AG04450 (cell line): ENCODE measurements at regions not wholly inside any gene's neighbourhood (a gene's known extent, or its start where the extent isn't known, plus 50 kb on each side); places are given as distances from the start of the nearest gene placed in this dataset.

Experiments
- CTCF ChIA-PET: fragments of 300-600, 350-600 bp; formaldehyde crosslinking; extraction: SDS; loops from one replicate; lab custom pipeline; 2022; ENCODE audit warnings: antibody characterized with exemption, inconsistent platforms; lab: Charles Lee
- POLR2A ChIA-PET: fragments of 350-600 bp; formaldehyde crosslinking; extraction: SDS; loops from one replicate; lab custom pipeline; 2021; ENCODE audit warnings: antibody characterized with exemption, inconsistent platforms; lab: Yijun Ruan, JAX
- DNase-seq: peaks from one replicate; pipeline ENCODE4 v3.0.0-alpha.2; 2011; ENCODE audit warnings: low read depth, low spot score
- H3K27ac ChIP-seq: one replicate; pipeline ENCODE4 v1.5.1; 2012; ENCODE audit warnings: low read depth, low read length, control low read depth
- H3K27me3 ChIP-seq: one replicate; pipeline ENCODE4 v1.6.0; 2012; ENCODE audit warnings: low read length; ENCODE audit not compliant: control insufficient read depth, insufficient read depth
- H3K4me3 ChIP-seq: 2 replicates; pipeline ENCODE4 v1.5.1; 2011; ENCODE audit warnings: mild to moderate bottlenecking, low read depth, low read length, control low read depth
- H3K9me3 ChIP-seq: 2 replicates; pipeline ENCODE4 v1.5.1; 2012; ENCODE audit warnings: low read length; ENCODE audit not compliant: control insufficient read depth, insufficient read depth
- CTCF ChIP-seq: IDR thresholded peaks from 2 replicates; pipeline ENCODE4 v1.5.1; 2011; ENCODE audit warnings: low read depth, low read length, control low read depth, inconsistent platforms

GRCh38 chr2:18317017-18317416 is 243.4 kb downstream of the RDH14 start:
- Histone ChIP-seq H3K27ac (no peak overlapping the region), H3K4me3 (no peak overlapping the region), H3K27me3 (no peaks in the 10 kb centered on the region), H3K9me3 (no peaks in the 10 kb centered on the region)
- ChIA-PET POLR2A (no interaction called here), CTCF (no interaction called here)
- no peak for DNase-seq
- no peak for TF ChIP-seq CTCF

GRCh38 chr2:18312818-18313217 is 247.6 kb downstream of the RDH14 start:
- TF ChIP-seq CTCF: no peak
- Histone ChIP-seq H3K27me3 (no peaks in the 10 kb centered on the region), H3K27ac (no peak overlapping the region), H3K4me3 (no peak overlapping the region), H3K9me3 (no peaks in the 10 kb centered on the region)
- CTCF ChIA-PET: no interaction called here
- DNase-seq: no peak
- POLR2A ChIA-PET: no interaction called here

GRCh38 chr2:18311420-18312195 is 248.8 kb downstream of the RDH14 start:
- DNase-seq: peak; percentile 21
- Histone ChIP-seq H3K27ac (no peak overlapping the region), H3K4me3 (no peak overlapping the region), H3K9me3 (no peaks in the 10 kb centered on the region), H3K27me3 (no peaks in the 10 kb centered on the region)
- ChIA-PET CTCF (interaction anchor here (0.7 to 1.6 kb wide), 2 partner anchors 66 to 133 kb away, joined by 3 to 4 read pairs; no protein-coding TSS in a partner anchor), POLR2A (interaction anchor here (0.6 kb wide), 1 partner anchor 29 kb away, joined by 3 read pairs; no protein-coding TSS in a partner anchor)
- no peak for TF ChIP-seq CTCF

- Histone ChIP-seq H3K27ac (no peak overlapping the region), H3K9me3 (no peaks in the 10 kb centered on the region), H3K27me3 (no peaks in the 10 kb centered on the region), H3K4me3 (no peak overlapping the region)
- TF ChIP-seq CTCF: no peak
- DNase-seq: no peak
- ChIA-PET POLR2A (no interaction called here), CTCF (no interaction called here)
Observed at GRCh38 chr2:18309627-18310026, 250.8 kb downstream of the RDH14 start.

GRCh38 chr2:18309188-18309587 is 251.3 kb downstream of the RDH14 start:
- H3K9me3 ChIP-seq: no peaks in the 10 kb centered on the region
- DNase-seq: no peak
- POLR2A ChIA-PET: no interaction called here
- H3K4me3 ChIP-seq: no peak overlapping the region
- no peak overlapping the region for H3K27ac ChIP-seq
- TF ChIP-seq CTCF: no peak
- H3K27me3 ChIP-seq: no peaks in the 10 kb centered on the region
- CTCF ChIA-PET: no interaction called here
